ENCODE measurements at regions not wholly inside any gene's neighbourhood (a gene's known extent, or its start where the extent isn't known, plus 50 kb on each side); places are given as distances from the start of the nearest gene placed in this dataset.

DNA sequence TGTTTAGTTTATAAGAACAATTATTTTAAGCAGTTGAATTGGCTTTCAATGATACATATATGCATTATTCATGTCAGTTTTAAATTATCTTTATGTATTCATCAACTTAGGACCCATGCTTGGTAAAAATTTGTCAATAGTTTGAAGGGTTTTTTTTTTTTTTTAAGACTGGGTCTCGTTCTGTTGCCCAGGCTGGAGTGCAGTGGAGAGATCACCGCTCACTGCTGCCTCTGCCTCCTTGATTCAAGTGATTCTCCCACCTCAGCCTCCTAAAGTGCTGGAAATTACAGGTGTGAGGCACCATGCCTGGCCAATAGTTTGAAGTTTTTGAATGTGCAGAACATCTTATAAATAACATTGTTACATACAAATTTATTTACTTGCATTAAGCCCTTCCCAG is 1671.0 kb upstream of the B3GALT2 start:
- Mint-ChIP-seq H3K36me3 (ENCODE audit: insufficient read depth, unreplicated experiment) (no peaks in the 10 kb centered on the region), H3K27ac (ENCODE audit: low read depth, unreplicated experiment) (no peak overlapping the region), H3K27me3 (ENCODE audit: insufficient read depth, unreplicated experiment) (no peaks in the 10 kb centered on the region), H3K4me3 (ENCODE audit: unreplicated experiment) (no peak overlapping the region), H3K4me1 (ENCODE audit: insufficient read depth, unreplicated experiment) (no peaks in the 10 kb centered on the region), H3K9me3 (ENCODE audit: unreplicated experiment) (peaks cover 13% of the 10 kb centered on the region)
- no peak for DNase-seq (ENCODE audit: unreplicated experiment)
- intact Hi-C loops (cut with micrococcal nuclease) = no loop called here
- BruUV-seq (replicated peaks) = no TSS peak
- TF ChIP-seq, protein P1, sequence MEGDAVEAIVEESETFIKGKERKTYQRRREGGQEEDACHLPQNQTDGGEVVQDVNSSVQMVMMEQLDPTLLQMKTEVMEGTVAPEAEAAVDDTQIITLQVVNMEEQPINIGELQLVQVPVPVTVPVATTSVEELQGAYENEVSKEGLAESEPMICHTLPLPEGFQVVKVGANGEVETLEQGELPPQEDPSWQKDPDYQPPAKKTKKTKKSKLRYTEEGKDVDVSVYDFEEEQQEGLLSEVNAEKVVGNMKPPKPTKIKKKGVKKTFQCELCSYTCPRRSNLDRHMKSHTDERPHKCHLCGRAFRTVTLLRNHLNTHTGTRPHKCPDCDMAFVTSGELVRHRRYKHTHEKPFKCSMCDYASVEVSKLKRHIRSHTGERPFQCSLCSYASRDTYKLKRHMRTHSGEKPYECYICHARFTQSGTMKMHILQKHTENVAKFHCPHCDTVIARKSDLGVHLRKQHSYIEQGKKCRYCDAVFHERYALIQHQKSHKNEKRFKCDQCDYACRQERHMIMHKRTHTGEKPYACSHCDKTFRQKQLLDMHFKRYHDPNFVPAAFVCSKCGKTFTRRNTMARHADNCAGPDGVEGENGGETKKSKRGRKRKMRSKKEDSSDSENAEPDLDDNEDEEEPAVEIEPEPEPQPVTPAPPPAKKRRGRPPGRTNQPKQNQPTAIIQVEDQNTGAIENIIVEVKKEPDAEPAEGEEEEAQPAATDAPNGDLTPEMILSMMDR (IDR thresholded peaks at IDR 0.05; ENCODE audit: unreplicated experiment) = no peak
- ChIA-PET POLR2A (no interaction called here), CTCF (no interaction called here)

DNA sequence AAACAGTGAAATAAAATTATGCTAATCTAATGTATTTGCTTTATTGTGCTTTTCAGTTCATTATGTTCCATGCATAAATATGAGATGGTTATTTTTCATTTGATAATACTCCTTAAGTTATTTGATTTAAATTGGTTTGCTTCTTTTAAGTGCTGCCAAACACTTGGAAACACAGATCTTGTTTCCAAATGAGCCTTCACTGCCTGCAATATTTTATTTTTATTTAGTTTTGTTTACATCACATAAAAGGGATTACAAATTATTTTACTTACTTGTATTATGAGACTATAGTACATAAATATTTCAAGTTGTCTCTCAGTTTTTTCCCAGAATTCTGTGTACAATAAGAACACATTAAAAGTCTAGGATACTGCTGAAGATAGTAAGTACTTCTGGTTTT is 1662.4 kb upstream of the B3GALT2 start:
- DNase-seq (ENCODE audit: unreplicated experiment) = no peak
- Mint-ChIP-seq H3K27ac (ENCODE audit: low read depth, unreplicated experiment) (no peak overlapping the region), H3K27me3 (ENCODE audit: insufficient read depth, unreplicated experiment) (no peaks in the 10 kb centered on the region), H3K9me3 (ENCODE audit: unreplicated experiment) (no peaks in the 10 kb centered on the region), H3K36me3 (ENCODE audit: insufficient read depth, unreplicated experiment) (no peaks in the 10 kb centered on the region), H3K4me3 (ENCODE audit: unreplicated experiment) (no peak overlapping the region), H3K4me1 (ENCODE audit: insufficient read depth, unreplicated experiment) (no peaks in the 10 kb centered on the region)
- intact Hi-C loops (cut with micrococcal nuclease) = no loop called here
- ChIA-PET POLR2A (no interaction called here), CTCF (no interaction called here)
- BruUV-seq (replicated peaks) = no TSS peak
- TF ChIP-seq, protein P1 (IDR thresholded peaks at IDR 0.05; ENCODE audit: unreplicated experiment) = no peak

DNA sequence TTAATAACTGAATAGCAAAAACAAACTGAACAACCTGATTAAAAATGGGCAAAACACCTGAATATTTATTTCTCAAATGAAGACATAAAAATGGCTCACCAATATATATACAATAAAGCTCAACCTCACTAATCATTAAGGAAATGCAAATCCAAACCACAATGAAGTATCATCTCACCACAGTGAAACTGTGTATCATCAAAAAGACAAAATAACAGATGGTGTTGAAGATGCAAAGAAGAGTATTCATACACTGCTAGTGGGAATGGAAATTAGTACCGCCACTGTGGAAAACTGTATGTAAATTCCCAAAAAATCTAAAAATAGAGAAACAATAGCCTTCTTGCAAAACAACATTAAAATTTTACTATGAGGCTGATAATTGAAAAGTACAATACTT is 1660.1 kb upstream of the B3GALT2 start:
- intact Hi-C loops (cut with micrococcal nuclease) = no loop called here
- no peak overlapping the region for H3K4me3 Mint-ChIP-seq (ENCODE audit: unreplicated experiment)
- CTCF ChIA-PET = no interaction called here
- POLR2A ChIA-PET = interaction anchor here (0.6 kb wide), 2 partner anchors 15 to 281 kb away, joined by 3 read pairs; no protein-coding TSS in a partner anchor
- H3K36me3 Mint-ChIP-seq (ENCODE audit: insufficient read depth, unreplicated experiment) = no peaks in the 10 kb centered on the region
- H3K4me1 Mint-ChIP-seq (ENCODE audit: insufficient read depth, unreplicated experiment) = no peaks in the 10 kb centered on the region
- TF ChIP-seq, protein P1 (IDR thresholded peaks at IDR 0.05; ENCODE audit: unreplicated experiment) = no peak
- no peaks in the 10 kb centered on the region for H3K27me3 Mint-ChIP-seq (ENCODE audit: insufficient read depth, unreplicated experiment)
- no peak overlapping the region for H3K27ac Mint-ChIP-seq (ENCODE audit: low read depth, unreplicated experiment)
- DNase-seq (ENCODE audit: unreplicated experiment) = no peak
- no peaks in the 10 kb centered on the region for H3K9me3 Mint-ChIP-seq (ENCODE audit: unreplicated experiment)
- no TSS peak for BruUV-seq (replicated peaks)

DNA sequence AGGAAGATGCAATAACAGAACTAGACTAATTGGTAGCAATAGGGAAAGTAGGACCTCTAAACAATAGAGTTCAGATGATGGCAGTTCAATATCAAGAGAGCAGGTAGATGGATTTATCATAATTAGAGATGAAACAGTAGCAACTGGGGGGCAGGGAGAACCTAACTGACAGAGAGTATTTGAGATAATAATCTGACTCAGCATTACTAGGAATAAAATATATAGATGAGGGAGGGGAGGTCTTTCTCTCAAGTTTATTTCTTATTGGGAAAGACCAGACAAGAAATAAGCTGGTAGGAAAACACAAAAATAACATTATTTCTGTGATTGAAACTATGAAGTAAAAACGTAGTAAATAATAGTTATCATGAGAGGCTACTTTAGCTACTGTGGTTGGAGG is 1656.7 kb upstream of the B3GALT2 start:
- TF ChIP-seq, protein P1 (IDR thresholded peaks at IDR 0.05; ENCODE audit: unreplicated experiment) = no peak
- Mint-ChIP-seq H3K36me3 (ENCODE audit: insufficient read depth, unreplicated experiment) (no peaks in the 10 kb centered on the region), H3K9me3 (ENCODE audit: unreplicated experiment) (peaks cover 7% of the 10 kb centered on the region), H3K27ac (ENCODE audit: low read depth, unreplicated experiment) (no peak overlapping the region), H3K4me1 (ENCODE audit: insufficient read depth, unreplicated experiment) (no peaks in the 10 kb centered on the region), H3K4me3 (ENCODE audit: unreplicated experiment) (no peak overlapping the region), H3K27me3 (ENCODE audit: insufficient read depth, unreplicated experiment) (no peaks in the 10 kb centered on the region)
- DNase-seq (ENCODE audit: unreplicated experiment) = no peak
- POLR2A ChIA-PET = no interaction called here
- intact Hi-C loops (cut with micrococcal nuclease) = no loop called here
- CTCF ChIA-PET = no interaction called here
- no TSS peak for BruUV-seq (replicated peaks)
